Epithelial cell of esophagus (primary cell): ENCODE measurements at regions not wholly inside any gene's neighbourhood (a gene's known extent, or its start where the extent isn't known, plus 50 kb on each side); places are given as distances from the start of the nearest gene placed in this dataset.
"Not testable (repeated sequence)": the region's sequence is repeated elsewhere in the genome, so short reads cannot be mapped to it uniquely, and the experiment has no call there.

Experiments used
- DNase-seq: peaks from one replicate; pipeline ENCODE4 v3.0.0; 2010; ENCODE audit warnings: low read depth
- H3K4me3 ChIP-seq: 2 replicates; pipeline ENCODE4 v1.5.1; 2011; ENCODE audit warnings: mild to moderate bottlenecking, low read length, control low read depth
- CTCF ChIP-seq: IDR thresholded peaks from 2 replicates; pipeline ENCODE4 v1.5.1; 2011; ENCODE audit warnings: low read depth, mild to moderate bottlenecking, low read length, control low read depth, inconsistent platforms; ENCODE audit not compliant: insufficient read depth; ENCODE audit errors: missing control alignments

GRCh38 chr13:103473081-103473480, 406.9 kb upstream of the SLC10A2 start:
- no peak for DNase-seq
- H3K4me3 ChIP-seq = no peak overlapping the region
- no peak for TF ChIP-seq CTCF

DNA sequence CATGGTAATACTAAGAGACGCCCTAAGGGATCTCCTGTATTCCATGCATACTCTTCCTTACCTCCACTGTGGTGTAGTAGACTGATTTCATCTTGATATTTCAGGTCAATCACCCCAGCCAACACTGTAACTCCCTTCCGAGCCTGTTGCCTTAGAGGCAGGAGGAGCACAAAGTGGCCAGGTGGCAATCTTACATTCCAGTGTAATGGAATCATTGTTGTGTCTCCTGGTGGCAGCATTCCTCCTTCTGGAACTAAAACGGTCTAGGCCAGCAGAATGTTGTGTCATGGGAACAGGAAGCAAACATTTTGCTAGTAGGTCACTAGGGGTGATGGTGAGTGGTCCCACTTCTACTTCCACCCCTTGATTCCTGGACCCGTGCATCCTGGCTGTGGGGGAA, 405.7 kb upstream of the SLC10A2 start:
- no peak for TF ChIP-seq CTCF
- no peak for DNase-seq
- no peak overlapping the region for H3K4me3 ChIP-seq

DNA sequence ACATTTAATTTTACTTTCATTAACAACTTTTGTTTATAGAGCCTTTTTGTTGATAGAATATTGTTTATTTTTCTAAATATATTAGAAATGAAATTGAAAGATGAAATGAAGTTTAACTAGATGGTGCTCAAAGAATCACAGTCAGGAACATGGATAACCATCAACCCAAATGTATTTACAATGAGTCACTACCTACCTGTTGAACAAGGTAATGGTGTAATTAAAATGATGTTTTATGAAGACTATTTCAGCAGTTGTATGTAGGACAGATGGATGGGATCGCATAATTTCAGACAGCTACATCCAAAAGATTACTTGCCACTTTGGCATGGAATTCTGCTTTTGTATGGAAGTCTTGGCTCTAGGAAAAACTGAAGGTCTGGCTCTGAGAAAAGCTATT, 403.6 kb upstream of the SLC10A2 start:
- TF ChIP-seq CTCF = no peak
- peak; percentile 10 for DNase-seq
- no peak overlapping the region for H3K4me3 ChIP-seq

DNA sequence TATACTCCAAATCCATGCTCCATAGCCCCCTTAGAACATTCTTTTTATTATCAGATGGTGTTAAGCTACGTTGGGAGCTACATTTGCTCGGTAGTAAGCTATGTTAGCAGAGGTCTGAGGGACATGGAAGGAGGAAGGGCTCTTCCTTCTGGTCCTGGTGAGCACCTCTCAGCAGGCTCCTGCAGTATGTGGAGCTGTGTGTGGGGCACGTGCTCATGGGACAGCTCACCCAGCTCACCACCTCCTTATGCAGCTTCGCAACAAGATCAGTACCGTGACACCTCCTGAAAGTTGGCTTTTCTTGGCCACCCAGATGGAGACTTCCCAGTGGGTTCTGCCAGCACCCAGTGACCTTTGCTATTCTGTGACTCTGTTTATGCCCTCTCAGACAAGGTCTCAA, 400.5 kb upstream of the SLC10A2 start:
- DNase-seq = no peak
- H3K4me3 ChIP-seq = no peak overlapping the region
- no peak for TF ChIP-seq CTCF

GRCh38 chr13:103460246-103460645, 394.0 kb upstream of the SLC10A2 start:
- not testable (repeated sequence) for DNase-seq

GRCh38 chr13:103457050-103457449, 390.8 kb upstream of the SLC10A2 start:
- not testable (repeated sequence) for H3K4me3 ChIP-seq, DNase-seq

More at GRCh38 chr13:103460246-103460645, 394.0 kb upstream of the SLC10A2 start:
- not testable (repeated sequence) for H3K4me3 ChIP-seq

DNA sequence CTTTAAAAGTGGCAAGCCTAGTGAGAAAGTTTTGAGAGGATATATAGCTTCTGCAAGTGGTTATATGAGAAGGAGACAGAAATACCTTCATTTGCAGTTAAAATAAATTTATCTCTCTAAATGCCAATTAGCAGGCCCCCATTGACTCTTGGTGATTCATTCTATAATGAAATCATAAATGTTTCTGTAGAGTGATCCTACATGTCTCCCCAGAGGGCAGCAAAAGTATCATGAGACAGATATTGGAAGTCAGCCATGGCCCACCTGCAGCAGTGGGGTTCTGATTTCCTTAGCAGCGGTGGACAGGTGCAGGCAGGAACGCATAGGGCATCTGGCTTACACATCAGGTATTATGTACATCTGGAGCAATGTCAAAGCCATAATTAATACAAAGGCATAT, 385.4 kb upstream of the SLC10A2 start:
- no peak overlapping the region for H3K4me3 ChIP-seq
- no peak for TF ChIP-seq CTCF

GRCh38 chr13:103443604-103444003, 377.4 kb upstream of the SLC10A2 start:
- TF ChIP-seq CTCF = no peak
- no peak overlapping the region for H3K4me3 ChIP-seq
- no peak for DNase-seq

More for the DNA sequence above, 385.4 kb upstream of the SLC10A2 start:
- DNase-seq = peak; percentile 1
